ENCODE measurements at regions not wholly inside any gene's neighbourhood (a gene's known extent, or its start where the extent isn't known, plus 50 kb on each side); places are given as distances from the start of the nearest gene placed in this dataset.

DNA sequence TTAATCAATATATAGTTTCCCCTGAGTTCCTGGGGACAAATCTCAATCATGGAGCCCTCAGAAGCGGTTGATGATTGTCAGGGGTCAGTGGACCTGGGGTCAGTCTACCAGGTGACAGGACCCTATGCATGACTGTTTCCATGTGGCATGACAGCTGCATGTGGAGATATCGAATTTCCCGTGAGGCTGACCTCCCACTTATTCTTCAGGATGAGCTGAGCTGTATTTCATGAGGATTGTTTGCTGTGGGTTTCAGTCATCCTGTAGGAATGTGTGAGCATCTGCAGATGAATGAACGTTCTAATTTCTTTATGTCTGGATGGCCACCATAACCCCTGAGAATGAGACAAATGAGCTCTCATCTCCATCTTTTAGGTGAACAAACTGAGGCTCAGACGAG, 93.0 kb upstream of the HES1 start:
- TF ChIP-seq, protein P1, sequence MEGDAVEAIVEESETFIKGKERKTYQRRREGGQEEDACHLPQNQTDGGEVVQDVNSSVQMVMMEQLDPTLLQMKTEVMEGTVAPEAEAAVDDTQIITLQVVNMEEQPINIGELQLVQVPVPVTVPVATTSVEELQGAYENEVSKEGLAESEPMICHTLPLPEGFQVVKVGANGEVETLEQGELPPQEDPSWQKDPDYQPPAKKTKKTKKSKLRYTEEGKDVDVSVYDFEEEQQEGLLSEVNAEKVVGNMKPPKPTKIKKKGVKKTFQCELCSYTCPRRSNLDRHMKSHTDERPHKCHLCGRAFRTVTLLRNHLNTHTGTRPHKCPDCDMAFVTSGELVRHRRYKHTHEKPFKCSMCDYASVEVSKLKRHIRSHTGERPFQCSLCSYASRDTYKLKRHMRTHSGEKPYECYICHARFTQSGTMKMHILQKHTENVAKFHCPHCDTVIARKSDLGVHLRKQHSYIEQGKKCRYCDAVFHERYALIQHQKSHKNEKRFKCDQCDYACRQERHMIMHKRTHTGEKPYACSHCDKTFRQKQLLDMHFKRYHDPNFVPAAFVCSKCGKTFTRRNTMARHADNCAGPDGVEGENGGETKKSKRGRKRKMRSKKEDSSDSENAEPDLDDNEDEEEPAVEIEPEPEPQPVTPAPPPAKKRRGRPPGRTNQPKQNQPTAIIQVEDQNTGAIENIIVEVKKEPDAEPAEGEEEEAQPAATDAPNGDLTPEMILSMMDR (IDR thresholded peaks at IDR 0.05) = no peak
- TF ChIP-seq POLR2A (IDR thresholded peaks at IDR 0.05; ENCODE audit: low read depth) = no peak
